CD14-positive monocyte (primary cell): ENCODE measurements at regions not wholly inside any gene's neighbourhood (a gene's known extent, or its start where the extent isn't known, plus 50 kb on each side); places are given as distances from the start of the nearest gene placed in this dataset.
A peak's percentile ranks its signal among the peaks of the same experiment; 100 is the strongest.

Experiments
- DNase-seq, 3 donors: peaks; one replicate each; pipeline ENCODE4 v3.0.0-alpha.2; 2011 to 2022
- H2AFZ ChIP-seq: 2 replicates; pipeline ENCODE4 v1.6.0; 2012; ENCODE audit warnings: mild to moderate bottlenecking, low read depth, low read length, inconsistent platforms; ENCODE audit not compliant: insufficient read depth, poor library complexity, severe bottlenecking
- H3K27ac ChIP-seq, 2 donors: 1 replicate in 1 of 2; 2 replicates in 1 of 2; pipeline ENCODE4 v1.5.1; 2012 to 2013; ENCODE audit warnings: low read length in 2 of 2, control low read depth in 1 of 2, inconsistent platforms in 1 of 2, low read depth in 1 of 2, mild to moderate bottlenecking in 1 of 2
- H3K27me3 ChIP-seq, 2 donors: one replicate each; pipeline versions ENCODE4 v1.6.0 to v1.6.1; 2011 to 2013; ENCODE audit warnings: low read length in 2 of 2; ENCODE audit not compliant: control insufficient read depth in 2 of 2, insufficient read depth in 2 of 2
- H3K36me3 ChIP-seq, 2 donors: replicated peaks in 1 of 2; 1 replicate in 1 of 2; 2 replicates in 1 of 2; pipeline versions ENCODE4 v1.5.1 to v1.6.1; 2012 to 2013; ENCODE audit warnings: low read length in 2 of 2, control low read depth in 1 of 2, inconsistent platforms in 1 of 2, mild to moderate bottlenecking in 1 of 2; ENCODE audit not compliant: insufficient read depth in 2 of 2, control insufficient read depth in 1 of 2
- H3K4me1 ChIP-seq, 2 donors: 1 replicate in 1 of 2; 2 replicates in 1 of 2; pipeline versions ENCODE4 v1.5.1 to v1.6.1; 2012 to 2013; ENCODE audit warnings: low read length in 2 of 2, control low read depth in 1 of 2, inconsistent platforms in 1 of 2, mild to moderate bottlenecking in 1 of 2, moderate library complexity in 1 of 2; ENCODE audit not compliant: insufficient read depth in 2 of 2, control insufficient read depth in 1 of 2
- H3K4me2 ChIP-seq: replicated peaks from 2 replicates; pipeline ENCODE3; 2012; ENCODE audit warnings: low read length, moderate library complexity, mild to moderate bottlenecking; ENCODE audit not compliant: poor library complexity, severe bottlenecking; ENCODE audit errors: extremely low read depth
- H3K4me3 ChIP-seq, 3 experiments: fragments of 200-600 bp in 1 of 3; sonication (generic) in 1 of 3; replicated peaks in 1 of 3; 1 replicate in 2 of 3; 2 replicates in 1 of 3; pipeline ENCODE4 v1.5.1; 2011 to 2013; ENCODE audit warnings: low read length in 3 of 3, mild to moderate bottlenecking in 3 of 3, control low read depth in 2 of 3, low read depth in 2 of 3, inconsistent platforms in 1 of 3, moderate library complexity in 1 of 3
- H3K79me2 ChIP-seq: 2 replicates; pipeline ENCODE4 v1.6.0; 2012; ENCODE audit warnings: mild to moderate bottlenecking, control low read depth, inconsistent platforms, low read length, moderate library complexity; ENCODE audit not compliant: insufficient read depth
- H3K9ac ChIP-seq: 2 replicates; pipeline ENCODE4 v1.6.0; 2017; ENCODE audit warnings: low read length, mild to moderate bottlenecking; ENCODE audit not compliant: insufficient read depth, poor library complexity, severe bottlenecking
- H3K9me3 ChIP-seq, 2 donors: replicated peaks in 1 of 2; 1 replicate in 1 of 2; 2 replicates in 1 of 2; pipeline versions ENCODE4 v1.5.1 to v1.6.1; 2012 to 2013; ENCODE audit warnings: low read length in 2 of 2, control low read depth in 1 of 2; ENCODE audit not compliant: control insufficient read depth in 1 of 2, insufficient read depth in 1 of 2
- H4K20me1 ChIP-seq: 2 replicates; pipeline ENCODE4 v1.6.0; 2012; ENCODE audit warnings: mild to moderate bottlenecking, low read length, control low read depth, moderate library complexity; ENCODE audit not compliant: insufficient read depth
- H3K27ac Mint-ChIP-seq, 7 donors: one replicate each; pipeline ENCODE4 v1.8.0; 2020; ENCODE audit warnings: mild to moderate bottlenecking in 7 of 7, mixed read lengths in 7 of 7, moderate library complexity in 6 of 7, inconsistent platforms in 2 of 7
- H3K27me3 Mint-ChIP-seq, 3 donors: one replicate each; pipeline ENCODE4 v1.8.0; 2021 to 2022; ENCODE audit warnings: low read depth in 3 of 3, mild to moderate bottlenecking in 3 of 3, mixed read lengths in 3 of 3, moderate library complexity in 3 of 3, inconsistent platforms in 1 of 3
- H3K36me3 Mint-ChIP-seq, 2 donors: one replicate each; pipeline ENCODE4 v1.8.0; 2020; ENCODE audit warnings: mixed read lengths in 2 of 2, inconsistent platforms in 1 of 2, mild to moderate bottlenecking in 1 of 2
- H3K4me1 Mint-ChIP-seq: one replicate; pipeline ENCODE4 v1.8.0; 2020; ENCODE audit warnings: mild to moderate bottlenecking, mixed read lengths
- H3K4me3 Mint-ChIP-seq, 2 donors: one replicate each; pipeline ENCODE4 v1.8.0; 2020; ENCODE audit warnings: mild to moderate bottlenecking in 2 of 2, mixed read lengths in 2 of 2, moderate library complexity in 1 of 2
- H3K9me3 Mint-ChIP-seq, 7 donors: one replicate each; pipeline ENCODE4 v1.8.0; 2020 to 2022; ENCODE audit warnings: mixed read lengths in 7 of 7, mild to moderate bottlenecking in 6 of 7, moderate library complexity in 6 of 7, inconsistent platforms in 2 of 7
- CTCF ChIP-seq: fragments of 200-600 bp; IDR thresholded peaks from one replicate; pipeline ENCODE4 v1.8.0; 2022; ENCODE audit warnings: antibody characterized with exemption, mild to moderate bottlenecking
- WGBS: methylation state at CpG from one replicate; pipeline ENCODE4 v1.1.5; 2013; ENCODE audit warnings: missing lambda C conversion rate; ENCODE audit not compliant: insufficient coverage; 5-methylcytosine and 5-hydroxymethylcytosine counted together
- intact Hi-C, 2 donors: fragments of 100-400 bp; cut with micrococcal nuclease; formaldehyde crosslinking; loops; one replicate each; pipeline versions ENCODE4 v1.15.0 to v1.15.1; 2023

- Histone ChIP-seq H3K27ac (no peak overlapping the region), H3K79me2 (no peaks in the 10 kb centered on the region), H3K36me3 (no peaks in the 10 kb centered on the region), H3K4me1 (no peaks in the 10 kb centered on the region), H3K9me3 (peaks cover 0 to 3% of the 10 kb centered on the region in 2 donors), H4K20me1 (no peaks in the 10 kb centered on the region), H3K9ac (no peak overlapping the region), H3K27me3 (peaks cover 0 to 23% of the 10 kb centered on the region in 2 donors), H2AFZ (no peak overlapping the region), H3K4me3 (no peak overlapping the region), H3K4me2 (no peak overlapping the region)
- H3K27ac Mint-ChIP-seq, result no peak overlapping the region
- peaks cover 17 to 32% (median 25%) of the 10 kb centered on the region in 3 donors for H3K27me3 Mint-ChIP-seq
- H3K4me1 Mint-ChIP-seq, result no peaks in the 10 kb centered on the region
- H3K4me3 Mint-ChIP-seq, result no peak overlapping the region
- WGBS, result 93% methylated on average over 11 of the region's 16 CpGs
- H3K36me3 Mint-ChIP-seq, result no peaks in the 10 kb centered on the region
- no peak for DNase-seq
- peaks cover 0 to 6% (median 0%) of the 10 kb centered on the region in 7 donors for H3K9me3 Mint-ChIP-seq
- TF ChIP-seq CTCF, result no peak
- intact Hi-C loops, result loop anchor here in 1 of 2 donors (5.0 kb wide), 1 partner anchor 73 kb away; no protein-coding TSS in a partner anchor
Observed at GRCh38 chr12:125329239-125330102, 264.2 kb downstream of the AACS start.

GRCh38 chr12:125330645-125331341 is 265.6 kb downstream of the AACS start:
- Mint-ChIP-seq H3K36me3 (no peaks in the 10 kb centered on the region), H3K9me3 (peaks cover 0 to 6% (median 0%) of the 10 kb centered on the region in 7 donors), H3K27me3 (peaks cover 16 to 40% (median 25%) of the 10 kb centered on the region in 3 donors), H3K27ac (no peak overlapping the region), H3K4me1 (no peaks in the 10 kb centered on the region), H3K4me3 (no peak overlapping the region)
- H4K20me1 ChIP-seq, result no peaks in the 10 kb centered on the region
- intact Hi-C loops, result loop anchor here in 1 of 2 donors (5.0 kb wide), 1 partner anchor 72 kb away; no protein-coding TSS in a partner anchor
- H3K79me2 ChIP-seq, result no peaks in the 10 kb centered on the region
- H3K4me3 ChIP-seq, result no peak overlapping the region
- peak overlapping the region; percentile 56 for H2AFZ ChIP-seq
- H3K27me3 ChIP-seq, result peaks cover 0 to 23% of the 10 kb centered on the region in 2 donors
- no peaks in the 10 kb centered on the region for H3K4me1 ChIP-seq
- H3K9ac ChIP-seq, result no peak overlapping the region
- H3K36me3 ChIP-seq, result no peaks in the 10 kb centered on the region
- no peak for DNase-seq
- peak; percentile 74 for TF ChIP-seq CTCF
- no peak overlapping the region for H3K27ac ChIP-seq
- H3K9me3 ChIP-seq, result peaks cover 0 to 3% of the 10 kb centered on the region in 2 donors
- H3K4me2 ChIP-seq, result no peak overlapping the region
- WGBS, result under 1% methylated on average over 23 of the region's 30 CpGs
